ENCODE measurements at regions not wholly inside any gene's neighbourhood (a gene's known extent, or its start where the extent isn't known, plus 50 kb on each side); places are given as distances from the start of the nearest gene placed in this dataset.

DNA sequence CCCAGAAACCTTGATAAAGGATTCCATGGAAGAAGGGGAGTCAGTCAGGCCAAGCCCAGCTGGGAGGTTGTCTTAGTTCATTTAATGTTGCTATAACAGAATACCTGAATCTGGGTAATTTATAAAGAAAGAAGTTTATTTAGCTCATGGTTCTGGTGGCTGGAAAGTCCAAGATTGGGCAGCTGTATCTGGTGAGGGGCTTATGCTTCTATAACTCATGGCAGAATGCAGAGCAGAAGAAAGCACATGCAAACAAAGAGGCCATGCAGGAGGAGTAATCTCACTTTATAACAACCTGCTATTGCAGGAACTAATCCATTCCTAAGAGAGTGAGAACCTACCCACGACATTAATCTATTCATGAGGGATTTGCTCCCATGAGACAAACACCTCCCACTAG, 54.2 kb upstream of the ANKRD1 start:
- no peak for DNase-seq (ENCODE audit: low read depth)

DNA sequence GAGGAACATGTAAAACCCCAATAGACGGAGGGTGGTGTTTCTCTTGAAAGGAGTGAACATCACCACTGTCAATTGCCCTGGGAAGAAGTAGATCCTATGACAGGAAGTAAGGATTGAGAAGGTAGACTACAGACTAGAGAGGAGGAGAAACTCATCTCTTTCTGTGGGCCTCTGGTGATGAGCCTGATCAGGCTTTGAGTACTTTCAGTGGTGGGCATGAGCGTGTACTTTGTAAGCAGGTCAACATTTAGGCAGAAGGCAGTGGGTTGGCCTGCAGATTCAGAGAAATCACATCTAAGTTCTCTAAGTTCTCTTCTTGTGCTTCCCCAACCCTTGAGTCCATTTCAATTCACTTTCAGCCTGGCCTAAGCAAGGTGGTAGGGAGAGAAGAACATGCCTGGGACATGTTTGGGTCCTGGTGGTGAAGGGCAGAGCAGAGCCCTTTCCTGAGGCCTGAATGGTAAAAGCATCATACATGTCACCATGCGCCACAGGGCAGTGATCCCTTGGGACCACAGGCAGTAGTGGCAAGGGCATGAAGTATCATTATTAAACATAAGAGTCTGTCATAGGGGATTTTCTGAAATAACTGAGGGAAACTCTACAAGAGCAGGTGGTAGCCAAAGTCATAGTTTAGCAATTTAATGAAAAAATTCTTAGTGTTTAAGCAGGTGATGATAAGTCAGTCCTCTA, 56.4 kb upstream of the ANKRD1 start:
- DNase-seq (ENCODE audit: low read depth) = no peak

- DNase-seq (ENCODE audit: low read depth) = no peak
These were observed 57.1 kb upstream of the ANKRD1 start for GRCh38 chr10:90977855-90978486.

DNA sequence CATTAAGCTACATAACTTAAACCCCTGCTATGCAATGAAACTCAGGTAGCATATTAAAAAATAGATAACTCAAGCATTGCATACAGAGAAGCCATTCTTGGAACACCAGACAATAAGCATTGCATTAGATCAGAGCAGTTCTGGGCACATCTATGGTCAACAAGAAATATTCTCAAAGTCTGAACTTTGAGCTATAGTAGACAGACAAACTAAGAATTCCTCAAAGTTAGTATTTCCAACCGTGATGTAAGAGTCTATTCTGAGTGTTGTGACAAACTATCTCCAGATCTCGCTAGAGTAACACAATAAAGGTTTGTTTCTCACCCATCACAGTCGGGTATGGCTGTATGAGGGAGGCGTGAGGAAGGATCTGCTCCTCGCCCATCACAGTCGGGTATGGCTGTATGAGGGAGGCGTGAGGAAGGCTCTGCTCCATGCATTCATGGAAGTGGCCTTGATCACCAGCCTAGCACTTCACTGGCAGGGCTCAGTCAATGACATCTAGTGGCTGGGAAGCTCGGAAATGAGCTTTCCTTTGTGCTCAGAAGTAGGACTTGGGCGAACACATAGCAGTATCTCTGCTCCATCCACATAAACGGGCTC, 61.6 kb upstream of the ANKRD1 start:
- no peak for DNase-seq (ENCODE audit: low read depth)

DNA sequence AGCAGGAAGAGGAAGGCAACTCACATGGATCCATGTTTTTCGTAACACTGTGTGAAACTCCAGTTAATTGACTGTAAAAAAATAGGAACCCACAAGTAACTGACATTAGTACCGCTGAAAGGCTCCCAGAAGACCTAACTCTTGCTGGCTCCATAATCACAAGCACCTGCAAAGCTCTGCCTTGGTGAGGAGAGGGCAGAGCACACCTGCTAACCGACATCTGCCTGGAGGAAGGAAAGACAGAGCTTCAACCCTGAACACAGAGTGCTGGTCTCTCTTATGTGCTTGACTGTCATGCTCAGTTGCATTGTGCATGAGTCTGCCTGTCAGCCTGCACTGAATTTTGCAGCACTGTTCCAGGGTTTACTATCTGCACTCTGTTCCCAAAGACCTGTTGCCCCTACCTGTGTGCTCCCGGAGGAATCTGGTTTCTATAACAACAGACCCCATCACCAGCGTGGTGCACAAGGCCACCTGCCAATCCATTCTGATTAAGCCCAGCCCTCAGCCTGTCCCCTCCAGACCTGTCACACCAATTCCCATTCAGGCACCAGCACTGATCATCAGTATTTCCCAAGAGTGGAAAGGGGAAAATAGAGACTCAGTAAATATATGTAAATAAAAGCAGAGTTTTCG, 63.1 kb upstream of the ANKRD1 start:
- DNase-seq (ENCODE audit: low read depth) = no peak

GRCh38 chr10:90984898-90985297, 64.0 kb upstream of the ANKRD1 start:
- DNase-seq (ENCODE audit: low read depth) = no peak

GRCh38 chr10:90985321-90985933, 64.5 kb upstream of the ANKRD1 start:
- no peak for DNase-seq (ENCODE audit: low read depth)

DNA sequence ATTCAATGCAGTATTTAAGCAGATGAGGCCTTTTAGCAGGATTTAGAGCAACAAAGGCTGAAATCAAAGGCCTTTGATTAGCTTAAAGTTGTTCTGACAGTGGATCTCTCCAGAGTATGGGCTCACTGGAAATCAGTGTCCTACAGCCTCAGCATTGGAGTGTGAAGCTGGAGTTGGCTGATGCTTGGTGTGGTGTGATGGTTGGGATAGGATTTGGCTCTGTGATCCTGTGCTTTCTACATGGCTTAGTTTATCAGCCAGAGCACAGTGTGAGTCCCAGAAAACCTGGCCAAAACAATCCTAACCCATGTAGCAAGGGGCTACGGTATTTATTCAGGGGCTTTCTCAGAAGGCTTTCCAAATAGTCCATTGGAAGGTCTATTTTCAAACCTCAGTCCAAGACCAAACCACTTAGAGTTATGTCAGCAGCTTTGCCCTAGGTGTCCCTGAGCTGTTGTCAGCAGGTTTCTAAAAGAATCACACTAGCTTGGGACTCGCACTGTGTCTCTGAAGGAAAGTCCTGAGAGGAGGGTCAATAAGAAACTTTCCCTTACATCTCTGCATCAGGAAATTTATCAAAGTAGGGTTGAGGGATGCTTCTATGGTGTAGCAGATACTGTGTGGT, 65.4 kb upstream of the ANKRD1 start:
- DNase-seq (ENCODE audit: low read depth) = no peak

GRCh38 chr10:90986870-90987269, 66.0 kb upstream of the ANKRD1 start:
- DNase-seq (ENCODE audit: low read depth) = no peak

GRCh38 chr10:90987383-90987782, 66.5 kb upstream of the ANKRD1 start:
- DNase-seq (ENCODE audit: low read depth) = no peak

DNA sequence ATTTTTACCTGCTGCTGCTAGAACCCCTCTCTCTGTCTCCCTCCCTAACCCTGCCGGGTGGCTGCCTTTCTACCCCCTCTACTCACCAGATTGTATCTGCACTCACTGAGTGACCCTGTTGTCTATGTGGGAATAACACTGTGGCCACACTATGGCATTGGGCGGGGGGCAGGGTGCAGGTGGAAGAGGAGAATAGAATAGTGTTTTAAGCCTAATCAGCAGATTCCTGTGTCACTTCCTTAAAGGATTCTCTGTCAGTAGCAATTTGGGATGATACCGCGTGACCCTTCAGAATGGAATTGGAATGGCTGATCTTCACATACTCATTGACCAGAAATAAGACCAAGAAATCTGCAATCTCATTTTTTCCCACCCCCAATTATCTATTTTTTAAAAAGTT, 67.1 kb upstream of the ANKRD1 start:
- no peak for DNase-seq (ENCODE audit: low read depth)

- DNase-seq (ENCODE audit: low read depth) = no peak
These were observed 67.9 kb upstream of the ANKRD1 start for GRCh38 chr10:90988802-90989201.

DNA sequence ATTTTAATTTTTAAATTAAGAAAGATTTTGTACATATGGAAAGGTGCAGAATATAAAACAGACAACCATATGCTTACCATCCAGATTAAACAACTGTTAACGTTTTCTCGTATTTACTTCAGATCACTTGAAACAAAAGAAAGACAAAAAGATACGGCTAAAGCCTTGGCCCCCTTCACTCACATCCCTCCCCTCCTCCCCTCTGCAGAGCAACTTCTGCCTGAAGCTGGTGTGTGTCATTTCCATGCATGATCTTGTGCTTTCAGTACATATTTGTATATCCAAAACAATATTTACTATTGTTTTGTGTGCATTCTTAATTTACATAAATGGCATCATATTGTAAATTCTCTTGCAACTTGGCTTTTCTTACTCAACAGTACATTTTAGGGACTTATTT, 68.5 kb upstream of the ANKRD1 start:
- DNase-seq (ENCODE audit: low read depth) = no peak

DNA sequence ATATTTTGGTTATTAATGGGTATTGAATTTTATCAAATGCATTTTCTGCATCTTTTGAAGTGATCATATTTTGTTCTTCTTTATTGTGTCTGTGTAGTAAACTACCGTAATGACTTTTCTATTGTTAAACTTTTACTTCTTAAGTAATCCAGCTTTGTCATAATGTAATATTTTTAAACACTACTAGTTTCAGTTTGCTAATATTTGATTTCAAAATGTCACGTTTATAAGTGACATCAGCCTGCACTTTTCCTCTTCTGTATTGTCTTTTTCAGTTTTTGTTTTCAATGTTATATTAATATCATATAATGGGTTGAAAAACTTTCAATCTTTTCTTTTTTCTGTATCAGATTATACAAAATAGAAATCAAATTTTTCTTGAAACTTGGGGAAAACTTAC, 71.6 kb upstream of the ANKRD1 start:
- no peak for DNase-seq (ENCODE audit: low read depth)

DNA sequence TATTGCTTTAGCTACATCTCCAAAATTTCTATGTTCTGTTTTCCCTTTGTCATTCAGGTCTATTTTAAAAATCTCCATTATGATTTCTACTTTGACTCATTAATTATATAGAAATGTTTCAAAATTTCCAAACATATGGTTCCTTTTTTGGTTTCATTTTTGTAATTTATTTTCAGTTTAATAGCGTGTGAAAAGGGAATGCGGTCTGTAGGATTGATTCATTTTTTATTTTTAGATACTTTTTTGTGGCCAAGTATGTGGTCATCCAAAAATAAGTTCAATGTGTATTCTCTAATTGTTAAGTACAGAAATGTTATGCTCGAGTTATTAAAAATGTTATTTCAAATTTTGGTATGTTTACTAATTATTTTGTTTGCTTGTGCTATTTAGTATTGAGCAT, 72.5 kb upstream of the ANKRD1 start:
- no peak for DNase-seq (ENCODE audit: low read depth)

- DNase-seq (ENCODE audit: low read depth) = no peak
These were observed 76.8 kb upstream of the ANKRD1 start for GRCh38 chr10:90997670-90998069.

DNA sequence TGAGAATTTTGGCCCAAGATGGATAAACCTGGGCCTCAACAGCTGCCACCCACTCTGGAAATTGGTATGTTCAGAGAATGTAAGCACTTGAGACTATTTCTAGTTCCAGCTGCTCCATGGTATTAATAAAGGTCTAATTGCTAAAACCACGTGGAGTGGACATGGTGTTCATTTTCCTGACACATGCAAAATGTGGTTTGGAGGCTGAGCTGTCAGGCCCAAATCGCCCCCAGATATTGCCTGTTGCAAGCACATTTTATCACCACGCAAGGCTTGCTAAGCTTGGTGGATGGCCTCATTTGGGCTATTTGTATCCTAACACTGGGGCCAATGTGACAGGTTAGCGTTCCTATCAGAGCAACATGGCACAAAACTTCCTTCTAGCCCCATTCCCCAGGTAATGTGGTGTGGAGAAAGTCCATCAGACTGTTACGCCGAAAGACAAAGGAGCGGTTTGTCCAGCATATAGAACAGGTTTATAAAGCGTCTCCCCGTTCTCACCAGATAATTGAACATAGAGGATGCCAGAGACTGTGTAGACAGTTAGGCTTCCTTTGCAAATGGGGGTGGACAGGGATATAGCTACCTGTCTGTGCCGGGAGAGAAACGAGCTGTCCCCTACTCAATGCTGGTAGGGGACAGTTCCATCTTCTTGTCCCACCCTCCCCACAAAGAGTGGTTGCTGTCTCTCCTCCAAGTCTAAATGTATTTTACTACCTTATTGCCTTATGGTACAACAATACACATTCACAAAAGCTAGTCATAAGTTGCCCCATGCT, 78.0 kb upstream of the ANKRD1 start:
- DNase-seq (ENCODE audit: low read depth) = no peak

GRCh38 chr10:90999512-91000172, 78.8 kb upstream of the ANKRD1 start:
- DNase-seq (ENCODE audit: low read depth) = no peak

- no peak for DNase-seq (ENCODE audit: low read depth)
These were observed 79.6 kb upstream of the ANKRD1 start for GRCh38 chr10:91000470-91000869.

DNA sequence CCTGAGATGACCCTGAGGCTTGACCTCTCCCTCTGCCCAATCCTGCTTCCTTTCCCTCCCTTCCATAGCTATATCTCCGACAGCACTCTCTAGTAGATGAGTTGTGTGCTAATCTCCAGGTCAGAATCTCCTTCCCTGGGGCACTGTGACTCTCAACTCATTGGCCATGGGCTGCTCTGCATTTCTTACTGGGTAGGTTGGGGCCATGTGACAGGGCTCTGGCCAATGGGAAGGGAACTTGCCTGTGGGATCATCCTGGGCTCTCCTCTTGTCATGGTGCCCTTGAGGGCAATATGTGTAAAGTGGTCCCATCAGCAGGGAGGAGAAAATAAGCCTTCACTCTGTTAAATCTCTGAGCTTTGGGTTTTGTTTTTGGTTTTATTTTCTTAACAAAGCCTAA, 80.1 kb upstream of the ANKRD1 start:
- DNase-seq (ENCODE audit: low read depth) = no peak

GRCh38 chr10:91002656-91003055, 81.8 kb upstream of the ANKRD1 start:
- DNase-seq (ENCODE audit: low read depth) = no peak
